Suppressor macrophage treated with lipopolysaccharide for 4 hours (primary cell): ENCODE measurements at regions not wholly inside any gene's neighbourhood (a gene's known extent, or its start where the extent isn't known, plus 50 kb on each side); places are given as distances from the start of the nearest gene placed in this dataset.
"Not testable (repeated sequence)": the region's sequence is repeated elsewhere in the genome, so short reads cannot be mapped to it uniquely, and the experiment has no call there.

Experiments used
- DNase-seq: peaks from one replicate; pipeline ENCODE4 v3.0.0-alpha.2; 2020

GRCh38 chr7:54904130-54904529 is 114.7 kb upstream of the EGFR start:
- no peak for DNase-seq

GRCh38 chr7:54904986-54905385 is 113.8 kb upstream of the EGFR start:
- DNase-seq, result no peak

GRCh38 chr7:54906963-54907362 is 111.9 kb upstream of the EGFR start:
- DNase-seq, result no peak

- no peak for DNase-seq
Observed at GRCh38 chr7:54907981-54908380, 110.8 kb upstream of the EGFR start.

GRCh38 chr7:54908760-54909438 is 109.9 kb upstream of the EGFR start:
- DNase-seq, result no peak

GRCh38 chr7:54915870-54916598 is 102.8 kb upstream of the EGFR start:
- DNase-seq, result no peak

- no peak for DNase-seq
Observed at GRCh38 chr7:54917613-54918391, 101.0 kb upstream of the EGFR start.

- DNase-seq, result no peak
Observed at GRCh38 chr7:54921116-54921515, 97.7 kb upstream of the EGFR start.

GRCh38 chr7:54931532-54931931 is 87.3 kb upstream of the EGFR start:
- no peak for DNase-seq

GRCh38 chr7:54932818-54933543 is 85.8 kb upstream of the EGFR start:
- DNase-seq, result no peak

GRCh38 chr7:54933643-54934042 is 85.2 kb upstream of the EGFR start:
- DNase-seq, result no peak

- DNase-seq, result no peak
Observed at GRCh38 chr7:54940748-54941147, 78.1 kb upstream of the EGFR start.

GRCh38 chr7:54944179-54944578 is 74.6 kb upstream of the EGFR start:
- no peak for DNase-seq

- DNase-seq, result no peak
Observed at GRCh38 chr7:54946271-54946670, 72.5 kb upstream of the EGFR start.

GRCh38 chr7:54946764-54947163 is 72.1 kb upstream of the EGFR start:
- no peak for DNase-seq

- no peak for DNase-seq
Observed at GRCh38 chr7:54947266-54947665, 71.6 kb upstream of the EGFR start.

- DNase-seq, result not testable (repeated sequence)
Observed at GRCh38 chr7:54949514-54949913, 69.3 kb upstream of the EGFR start.

GRCh38 chr7:54955296-54955695 is 63.5 kb upstream of the EGFR start:
- no peak for DNase-seq

GRCh38 chr7:54955696-54956420 is 63.0 kb upstream of the EGFR start:
- no peak for DNase-seq

- no peak for DNase-seq
Observed at GRCh38 chr7:54956865-54957264, 62.0 kb upstream of the EGFR start.

GRCh38 chr7:54960517-54960916 is 58.3 kb upstream of the EGFR start:
- DNase-seq, result no peak

GRCh38 chr7:54961391-54961790 is 57.4 kb upstream of the EGFR start:
- DNase-seq, result no peak

- no peak for DNase-seq
Observed at GRCh38 chr7:54963155-54963554, 55.7 kb upstream of the EGFR start.
